Hematopoietic multipotent progenitor cell (in vitro differentiated cells): ENCODE measurements at regions not wholly inside any gene's neighbourhood (a gene's known extent, or its start where the extent isn't known, plus 50 kb on each side); places are given as distances from the start of the nearest gene placed in this dataset.

Source experiments
- DNase-seq, 3 donors: peaks; one replicate each; pipeline ENCODE4 v3.0.0-alpha.2; 2011 to 2015; ENCODE audit warnings: low read depth in 2 of 3, low spot score in 2 of 3

GRCh38 chr13:107590556-107590955, 624.8 kb downstream of the LIG4 start:
- DNase-seq: no peak

- DNase-seq: no peak
Measured at GRCh38 chr13:107587681-107588080, 627.7 kb downstream of the LIG4 start.

- DNase-seq: no peak
Measured at GRCh38 chr13:107586216-107586615, 629.1 kb downstream of the LIG4 start.

GRCh38 chr13:107585469-107586180, 629.7 kb downstream of the LIG4 start:
- no peak for DNase-seq

- no peak for DNase-seq
Measured at GRCh38 chr13:107582171-107582570, 633.2 kb downstream of the LIG4 start.

- no peak for DNase-seq
Measured at GRCh38 chr13:107580741-107581412, 634.5 kb downstream of the LIG4 start.

- no peak for DNase-seq
Measured at GRCh38 chr13:107576430-107576829, 638.9 kb downstream of the LIG4 start.

GRCh38 chr13:107574517-107575210, 640.7 kb downstream of the LIG4 start:
- no peak for DNase-seq

GRCh38 chr13:107573184-107573583, 642.2 kb downstream of the LIG4 start:
- DNase-seq: no peak

GRCh38 chr13:107572156-107572555, 643.2 kb downstream of the LIG4 start:
- DNase-seq: no peak

- DNase-seq: no peak
Measured at GRCh38 chr13:107568181-107568580, 647.2 kb downstream of the LIG4 start.

GRCh38 chr13:107563099-107563925, 652.0 kb downstream of the LIG4 start:
- DNase-seq: no peak

GRCh38 chr13:107562203-107562602, 653.1 kb downstream of the LIG4 start:
- DNase-seq: no peak

- no peak for DNase-seq
Measured at GRCh38 chr13:107554460-107554859, 660.9 kb downstream of the LIG4 start.

GRCh38 chr13:107553838-107554237, 661.5 kb downstream of the LIG4 start:
- no peak for DNase-seq

- no peak for DNase-seq
Measured at GRCh38 chr13:107551521-107551920, 663.8 kb downstream of the LIG4 start.

- DNase-seq: no peak
Measured at GRCh38 chr13:107548338-107548737, 667.0 kb downstream of the LIG4 start.

GRCh38 chr13:107545946-107546502, 669.3 kb downstream of the LIG4 start:
- DNase-seq: no peak

GRCh38 chr13:107534548-107534947, 680.8 kb downstream of the LIG4 start:
- DNase-seq: no peak

- no peak for DNase-seq
Measured at GRCh38 chr13:107531816-107532215, 683.5 kb downstream of the LIG4 start.

GRCh38 chr13:107531180-107531579, 684.2 kb downstream of the LIG4 start:
- DNase-seq: no peak
